HFFc6 (cell line): ENCODE measurements at regions not wholly inside any gene's neighbourhood (a gene's known extent, or its start where the extent isn't known, plus 50 kb on each side); places are given as distances from the start of the nearest gene placed in this dataset.

Experiments used
- DNase-seq: peaks from one replicate; pipeline ENCODE4 v3.0.0-alpha.2; 2018
- H3K27ac Mint-ChIP-seq: 2 replicates; pipeline ENCODE4 v1.8.0; 2020; ENCODE audit warnings: mild to moderate bottlenecking, mixed read lengths
- H3K27me3 Mint-ChIP-seq: 2 replicates; pipeline ENCODE4 v1.8.0; 2021; ENCODE audit warnings: mild to moderate bottlenecking, moderate library complexity, mixed read lengths; ENCODE audit not compliant: insufficient read depth
- H3K36me3 Mint-ChIP-seq: 2 replicates; pipeline ENCODE4 v1.8.0; 2021; ENCODE audit warnings: low read depth, mixed read lengths
- H3K4me1 Mint-ChIP-seq: 2 replicates; pipeline ENCODE4 v1.8.0; 2020; ENCODE audit warnings: low read depth, mixed read lengths
- H3K4me3 Mint-ChIP-seq: 2 replicates; pipeline ENCODE4 v1.8.0; 2020; ENCODE audit warnings: mild to moderate bottlenecking, moderate library complexity, mixed read lengths
- H3K9me3 Mint-ChIP-seq: 2 replicates; pipeline ENCODE4 v1.8.0; 2020; ENCODE audit warnings: mild to moderate bottlenecking, mixed read lengths
- TF ChIP-seq, protein P1 (sequence below): fragments of 200-600 bp; sonication (generic); IDR thresholded peaks from 2 replicates; pipeline ENCODE4 v1.5.0; 2021; ENCODE audit warnings: antibody characterized with exemption, mild to moderate bottlenecking

DNA sequence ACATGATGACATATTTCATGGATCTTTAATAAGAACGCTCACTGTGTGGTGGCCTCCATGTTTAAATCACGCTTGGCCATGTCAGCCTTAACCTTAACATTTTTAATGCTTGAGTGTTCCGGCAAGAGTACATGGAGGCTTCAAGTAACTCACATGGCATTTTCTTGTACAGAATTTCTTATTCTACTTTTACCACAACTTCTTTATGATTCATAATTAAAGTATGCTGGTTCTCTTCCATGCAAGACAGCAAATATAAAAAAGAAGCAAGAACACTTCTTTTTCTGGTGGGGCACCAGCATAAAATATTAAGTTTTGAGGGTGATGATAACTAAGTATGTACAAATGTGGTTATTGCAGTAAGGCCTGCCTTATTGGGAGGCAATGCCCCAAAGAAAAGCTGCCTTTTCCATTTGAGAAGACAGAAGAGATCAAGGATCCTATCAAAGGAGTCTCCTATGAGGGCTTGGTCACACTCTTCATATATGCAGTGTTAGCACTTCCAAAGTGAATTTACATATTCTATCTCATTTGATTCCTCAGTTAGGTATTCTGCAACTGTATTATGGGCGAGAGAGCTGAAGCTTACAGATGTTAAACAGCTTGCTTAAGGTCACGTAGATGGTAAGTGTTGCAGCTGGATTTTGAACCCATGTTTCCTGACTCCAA is 382.7 kb upstream of the MEF2C start:
- TF ChIP-seq, protein P1, sequence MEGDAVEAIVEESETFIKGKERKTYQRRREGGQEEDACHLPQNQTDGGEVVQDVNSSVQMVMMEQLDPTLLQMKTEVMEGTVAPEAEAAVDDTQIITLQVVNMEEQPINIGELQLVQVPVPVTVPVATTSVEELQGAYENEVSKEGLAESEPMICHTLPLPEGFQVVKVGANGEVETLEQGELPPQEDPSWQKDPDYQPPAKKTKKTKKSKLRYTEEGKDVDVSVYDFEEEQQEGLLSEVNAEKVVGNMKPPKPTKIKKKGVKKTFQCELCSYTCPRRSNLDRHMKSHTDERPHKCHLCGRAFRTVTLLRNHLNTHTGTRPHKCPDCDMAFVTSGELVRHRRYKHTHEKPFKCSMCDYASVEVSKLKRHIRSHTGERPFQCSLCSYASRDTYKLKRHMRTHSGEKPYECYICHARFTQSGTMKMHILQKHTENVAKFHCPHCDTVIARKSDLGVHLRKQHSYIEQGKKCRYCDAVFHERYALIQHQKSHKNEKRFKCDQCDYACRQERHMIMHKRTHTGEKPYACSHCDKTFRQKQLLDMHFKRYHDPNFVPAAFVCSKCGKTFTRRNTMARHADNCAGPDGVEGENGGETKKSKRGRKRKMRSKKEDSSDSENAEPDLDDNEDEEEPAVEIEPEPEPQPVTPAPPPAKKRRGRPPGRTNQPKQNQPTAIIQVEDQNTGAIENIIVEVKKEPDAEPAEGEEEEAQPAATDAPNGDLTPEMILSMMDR, result no peak
- peaks cover 3% of the 10 kb centered on the region; the same call in 1 of the 2 replicates for H3K27me3 Mint-ChIP-seq
- H3K4me3 Mint-ChIP-seq, result no peak overlapping the region
- no peaks in the 10 kb centered on the region for H3K9me3 Mint-ChIP-seq
- peak; percentile 80 for DNase-seq
- peak overlapping the region; percentile 55; the same call in 1 of the 2 replicates for H3K27ac Mint-ChIP-seq
- H3K4me1 Mint-ChIP-seq, result peaks cover 22% of the 10 kb centered on the region
- H3K36me3 Mint-ChIP-seq, result no peaks in the 10 kb centered on the region

- TF ChIP-seq, protein P1, result no peak; the same call in 1 of the 2 replicates
- H3K36me3 Mint-ChIP-seq, result no peaks in the 10 kb centered on the region
- H3K4me1 Mint-ChIP-seq, result peaks cover 22% of the 10 kb centered on the region
- H3K4me3 Mint-ChIP-seq, result no peak overlapping the region
- no peaks in the 10 kb centered on the region for H3K9me3 Mint-ChIP-seq
- H3K27me3 Mint-ChIP-seq, result peaks cover 3% of the 10 kb centered on the region
- DNase-seq, result no peak
- no peak overlapping the region for H3K27ac Mint-ChIP-seq
Observed at GRCh38 chr5:89263846-89264245, 380.9 kb upstream of the MEF2C start.

DNA sequence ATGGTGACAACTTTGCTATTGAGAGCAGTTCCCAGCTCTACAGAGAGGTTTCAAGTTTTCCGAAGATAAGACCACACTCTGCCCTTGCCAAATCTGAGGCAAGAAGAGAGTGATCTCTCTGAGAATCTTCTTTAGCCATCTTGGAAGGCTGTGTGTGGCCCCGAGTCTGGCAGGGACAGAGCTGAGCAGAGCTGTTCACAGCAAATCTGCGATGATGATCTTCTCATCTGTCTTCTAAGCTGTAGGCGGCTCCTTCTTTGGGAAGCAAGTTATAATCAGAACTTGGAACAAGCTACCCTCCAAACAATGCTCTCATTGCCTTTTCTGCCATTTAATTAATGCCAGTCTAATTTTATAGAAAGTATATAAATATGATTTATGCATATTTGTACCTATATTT is 379.0 kb upstream of the MEF2C start:
- H3K36me3 Mint-ChIP-seq, result no peaks in the 10 kb centered on the region
- H3K27ac Mint-ChIP-seq, result no peak overlapping the region
- TF ChIP-seq, protein P1, result no peak
- DNase-seq, result no peak
- no peak overlapping the region for H3K4me3 Mint-ChIP-seq
- peaks cover 3% of the 10 kb centered on the region for H3K27me3 Mint-ChIP-seq
- peaks cover 22% of the 10 kb centered on the region for H3K4me1 Mint-ChIP-seq
- H3K9me3 Mint-ChIP-seq, result no peaks in the 10 kb centered on the region

GRCh38 chr5:89260254-89260653 is 377.3 kb upstream of the MEF2C start:
- peaks cover 9% of the 10 kb centered on the region for H3K4me1 Mint-ChIP-seq
- H3K36me3 Mint-ChIP-seq, result no peaks in the 10 kb centered on the region
- TF ChIP-seq, protein P1, result peak; percentile 42; the same call in 1 of the 2 replicates
- peak; percentile 8 for DNase-seq
- H3K9me3 Mint-ChIP-seq, result no peaks in the 10 kb centered on the region
- H3K27me3 Mint-ChIP-seq, result peaks cover 3% of the 10 kb centered on the region
- no peak overlapping the region for H3K27ac Mint-ChIP-seq
- H3K4me3 Mint-ChIP-seq, result no peak overlapping the region

DNA sequence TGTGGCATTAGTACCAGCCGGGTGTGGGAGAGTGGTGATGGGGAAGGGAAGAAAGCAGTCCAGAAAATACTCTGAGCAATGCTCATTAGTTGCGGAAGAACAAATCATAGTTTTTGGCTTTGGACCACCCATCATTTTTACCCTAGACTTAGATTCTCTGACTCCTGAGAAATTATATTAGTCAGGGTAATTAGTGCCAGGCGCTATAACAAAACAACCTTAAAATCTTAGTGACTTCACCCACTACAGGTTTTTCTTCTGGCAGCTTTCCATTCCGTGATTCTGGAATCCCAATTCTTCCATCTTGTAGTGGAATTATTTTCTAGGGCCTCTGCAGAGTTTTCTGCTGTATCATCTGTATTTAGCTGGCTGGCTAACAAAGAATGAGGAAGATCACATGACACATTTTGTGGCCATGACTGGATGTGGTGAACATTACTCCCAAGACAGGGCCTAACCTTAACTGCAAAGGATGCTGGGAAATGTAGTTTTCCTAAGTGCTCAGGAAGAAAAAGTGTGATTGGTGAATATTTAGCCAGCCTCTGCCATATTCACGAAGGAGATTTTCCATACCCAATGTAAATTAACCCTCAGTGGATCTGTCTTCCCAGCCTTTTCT is 373.0 kb upstream of the MEF2C start:
- Mint-ChIP-seq H3K9me3 (no peaks in the 10 kb centered on the region), H3K4me3 (no peak overlapping the region), H3K27ac (no peak overlapping the region), H3K27me3 (peaks cover 2% of the 10 kb centered on the region), H3K4me1 (no peaks in the 10 kb centered on the region), H3K36me3 (no peaks in the 10 kb centered on the region)
- TF ChIP-seq, protein P1, result no peak
- peak; percentile 79 for DNase-seq
